Amniotic epithelial cell (primary cell): ENCODE measurements at regions not wholly inside any gene's neighbourhood (a gene's known extent, or its start where the extent isn't known, plus 50 kb on each side); places are given as distances from the start of the nearest gene placed in this dataset.

Experiments used
- DNase-seq: peaks from one replicate; pipeline ENCODE4 v3.0.0-alpha.2; 2010; ENCODE audit warnings: low read depth

- no peak for DNase-seq
Observed at GRCh38 chr1:29523136-29523535, 286.8 kb downstream of the PTPRU start.

- DNase-seq = no peak
Observed at GRCh38 chr1:29521811-29522580, 285.7 kb downstream of the PTPRU start.

- DNase-seq = no peak
Observed at GRCh38 chr1:29521438-29521715, 285.1 kb downstream of the PTPRU start.

- DNase-seq = no peak
Observed at GRCh38 chr1:29520571-29521437, 284.5 kb downstream of the PTPRU start.

- no peak for DNase-seq
Observed at GRCh38 chr1:29519788-29520110, 283.4 kb downstream of the PTPRU start.

GRCh38 chr1:29519108-29519787, 282.9 kb downstream of the PTPRU start:
- no peak for DNase-seq

GRCh38 chr1:29518183-29518835, 282.0 kb downstream of the PTPRU start:
- no peak for DNase-seq

GRCh38 chr1:29517251-29518086, 281.1 kb downstream of the PTPRU start:
- DNase-seq = no peak

GRCh38 chr1:29516063-29516820, 279.9 kb downstream of the PTPRU start:
- no peak for DNase-seq

GRCh38 chr1:29515170-29515955, 279.0 kb downstream of the PTPRU start:
- DNase-seq = no peak

- DNase-seq = no peak
Observed at GRCh38 chr1:29514361-29515169, 278.2 kb downstream of the PTPRU start.

GRCh38 chr1:29513357-29513756, 277.0 kb downstream of the PTPRU start:
- DNase-seq = peak; percentile 40

GRCh38 chr1:29511436-29511835, 275.1 kb downstream of the PTPRU start:
- DNase-seq = no peak

GRCh38 chr1:29508458-29509107, 272.3 kb downstream of the PTPRU start:
- no peak for DNase-seq

- no peak for DNase-seq
Observed at GRCh38 chr1:29506678-29507225, 270.4 kb downstream of the PTPRU start.

GRCh38 chr1:29505532-29506220, 269.4 kb downstream of the PTPRU start:
- no peak for DNase-seq

GRCh38 chr1:29504709-29505410, 268.5 kb downstream of the PTPRU start:
- DNase-seq = no peak
